Activated CD4-positive, alpha-beta T cell treated with anti-CD3 and anti-CD28 coated beads, Interleukin-2, Interleukin-4, amounts not matched to agents 100 ng/mL and 50 ng/mL, durations not matched to agents 16 hours and 8 hours (primary cell): ENCODE measurements at regions not wholly inside any gene's neighbourhood (a gene's known extent, or its start where the extent isn't known, plus 50 kb on each side); places are given as distances from the start of the nearest gene placed in this dataset.

Source experiments
- DNase-seq: peaks from one replicate; pipeline ENCODE4 v3.0.0-alpha.2; 2020; ENCODE audit warnings: low spot score

- no peak for DNase-seq
Measured at GRCh38 chr15:68871507-68871906, 50.8 kb upstream of the ANP32A start.

- DNase-seq: no peak
Measured at GRCh38 chr15:68874788-68875187, 54.1 kb upstream of the ANP32A start.

- DNase-seq: peak; percentile 89
Measured at GRCh38 chr15:68875377-68876116, 54.8 kb upstream of the SPESP1 start.

- no peak for DNase-seq
Measured at GRCh38 chr15:68877626-68878025, 52.7 kb upstream of the SPESP1 start.

GRCh38 chr15:68880382-68880781 is 49.9 kb upstream of the SPESP1 start:
- DNase-seq: no peak
